ENCODE measurements at regions not wholly inside any gene's neighbourhood (a gene's known extent, or its start where the extent isn't known, plus 50 kb on each side); places are given as distances from the start of the nearest gene placed in this dataset.

- TF ChIP-seq EP300 (conservative IDR thresholded peaks at IDR 0.05; ENCODE audit: poor library complexity, severe bottlenecking) (no peak), POLR2AphosphoS5 (IDR thresholded peaks at IDR 0.05) (no peak), TAF1 (IDR thresholded peaks at IDR 0.05; ENCODE audit: low read depth) (no peak), CTCF (IDR thresholded peaks at IDR 0.05; ENCODE audit: poor library complexity, severe bottlenecking) (no peak), EZH2 (IDR thresholded peaks at IDR 0.05; ENCODE audit: borderline replicate concordance, insufficient read depth, low read length, poor library complexity, severe bottlenecking) (no peak), SMC3 (conservative IDR thresholded peaks at IDR 0.05; ENCODE audit: poor library complexity) (no peak), RAD21 (conservative IDR thresholded peaks at IDR 0.05) (no peak), MXI1 (conservative IDR thresholded peaks at IDR 0.05; ENCODE audit: poor library complexity, severe bottlenecking) (no peak)
- TF ChIP-seq, protein P1, sequence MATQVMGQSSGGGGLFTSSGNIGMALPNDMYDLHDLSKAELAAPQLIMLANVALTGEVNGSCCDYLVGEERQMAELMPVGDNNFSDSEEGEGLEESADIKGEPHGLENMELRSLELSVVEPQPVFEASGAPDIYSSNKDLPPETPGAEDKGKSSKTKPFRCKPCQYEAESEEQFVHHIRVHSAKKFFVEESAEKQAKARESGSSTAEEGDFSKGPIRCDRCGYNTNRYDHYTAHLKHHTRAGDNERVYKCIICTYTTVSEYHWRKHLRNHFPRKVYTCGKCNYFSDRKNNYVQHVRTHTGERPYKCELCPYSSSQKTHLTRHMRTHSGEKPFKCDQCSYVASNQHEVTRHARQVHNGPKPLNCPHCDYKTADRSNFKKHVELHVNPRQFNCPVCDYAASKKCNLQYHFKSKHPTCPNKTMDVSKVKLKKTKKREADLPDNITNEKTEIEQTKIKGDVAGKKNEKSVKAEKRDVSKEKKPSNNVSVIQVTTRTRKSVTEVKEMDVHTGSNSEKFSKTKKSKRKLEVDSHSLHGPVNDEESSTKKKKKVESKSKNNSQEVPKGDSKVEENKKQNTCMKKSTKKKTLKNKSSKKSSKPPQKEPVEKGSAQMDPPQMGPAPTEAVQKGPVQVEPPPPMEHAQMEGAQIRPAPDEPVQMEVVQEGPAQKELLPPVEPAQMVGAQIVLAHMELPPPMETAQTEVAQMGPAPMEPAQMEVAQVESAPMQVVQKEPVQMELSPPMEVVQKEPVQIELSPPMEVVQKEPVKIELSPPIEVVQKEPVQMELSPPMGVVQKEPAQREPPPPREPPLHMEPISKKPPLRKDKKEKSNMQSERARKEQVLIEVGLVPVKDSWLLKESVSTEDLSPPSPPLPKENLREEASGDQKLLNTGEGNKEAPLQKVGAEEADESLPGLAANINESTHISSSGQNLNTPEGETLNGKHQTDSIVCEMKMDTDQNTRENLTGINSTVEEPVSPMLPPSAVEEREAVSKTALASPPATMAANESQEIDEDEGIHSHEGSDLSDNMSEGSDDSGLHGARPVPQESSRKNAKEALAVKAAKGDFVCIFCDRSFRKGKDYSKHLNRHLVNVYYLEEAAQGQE (IDR thresholded peaks at IDR 0.05; ENCODE audit: borderline replicate concordance) = no peak
These were observed 183.7 kb upstream of the JAG1 start for GRCh38 chr20:10857352-10858070.

All from neural cell (in vitro differentiated cells).